Mucosa of descending colon (tissue), 3 donors: ENCODE measurements at regions not wholly inside any gene's neighbourhood (a gene's known extent, or its start where the extent isn't known, plus 50 kb on each side); places are given as distances from the start of the nearest gene placed in this dataset.

Source experiments
- ATAC-seq: fragments of 200-7000 bp; cut with Tn5 transposase; one replicate; pipeline ENCODE4 v1.9.1; 2020; ENCODE audit warnings: mild to moderate bottlenecking, moderate library complexity
- DNase-seq, 3 donors: peaks; one replicate each; pipeline ENCODE4 v3.0.0-alpha.2; 2020
- H3K36me3 ChIP-seq: fragments of 200-600 bp; one replicate; pipeline ENCODE4 v1.8.0; 2021; ENCODE audit warnings: low read depth, mild to moderate bottlenecking
- H3K4me1 ChIP-seq: fragments of 200-600 bp; one replicate; pipeline ENCODE4 v1.8.0; 2021; ENCODE audit warnings: low read depth, mild to moderate bottlenecking
- H3K4me3 ChIP-seq: fragments of 200-600 bp; one replicate; pipeline ENCODE4 v1.8.0; 2021; ENCODE audit warnings: mild to moderate bottlenecking
- H3K9me3 ChIP-seq: fragments of 200-600 bp; one replicate; pipeline ENCODE4 v1.8.0; 2021; ENCODE audit warnings: mild to moderate bottlenecking
- CTCF ChIP-seq: fragments of 200-600 bp; IDR thresholded peaks from one replicate; pipeline ENCODE4 v1.8.0; 2022; ENCODE audit warnings: antibody characterized with exemption, mild to moderate bottlenecking
- intact Hi-C, 2 donors: fragments of 100-400 bp; cut with DNase I in 1 of 2; cut with micrococcal nuclease in 1 of 2; formaldehyde crosslinking; loops; one replicate each; pipeline versions ENCODE4 v1.11.0 to v1.11.1; 2022; cut with DNase I, micrococcal nuclease
- donor health status: DM: no; HTN: no; CAD: no; lungs with moderate emphysema.
- donor health status: DM: no; HTN: no; CAD: no.
- donor health status: DM: no; HTN: yes; CAD: no.

GRCh38 chr12:34206061-34206785 lies 183.9 kb downstream of the ALG10 start:
- intact Hi-C loops, result no loop called here
- H3K4me3 ChIP-seq, result no peak overlapping the region
- DNase-seq (no peak), ATAC-seq (no peak)
- H3K9me3 ChIP-seq, result peaks cover 52% of the 10 kb centered on the region
- H3K36me3 ChIP-seq, result no peaks in the 10 kb centered on the region
- no peaks in the 10 kb centered on the region for H3K4me1 ChIP-seq
- no peak for TF ChIP-seq CTCF

- Histone ChIP-seq H3K4me3 (no peak overlapping the region), H3K9me3 (peaks cover 61% of the 10 kb centered on the region), H3K4me1 (no peaks in the 10 kb centered on the region), H3K36me3 (no peaks in the 10 kb centered on the region)
- no peak for DNase-seq
- TF ChIP-seq CTCF, result no peak
- intact Hi-C loops, result no loop called here
- ATAC-seq, result no peak
These were observed 185.6 kb downstream of the ALG10 start for GRCh38 chr12:34207858-34208257.

- Histone ChIP-seq H3K9me3 (peaks cover 58% of the 10 kb centered on the region), H3K4me3 (no peak overlapping the region), H3K4me1 (no peaks in the 10 kb centered on the region), H3K36me3 (no peaks in the 10 kb centered on the region)
- DNase-seq, result no peak
- intact Hi-C loops, result no loop called here
- no peak for TF ChIP-seq CTCF
- ATAC-seq, result no peak
These were observed 186.3 kb downstream of the ALG10 start for GRCh38 chr12:34208331-34209258.

GRCh38 chr12:34209259-34209835 lies 187.1 kb downstream of the ALG10 start:
- DNase-seq, result no peak
- Histone ChIP-seq H3K36me3 (no peaks in the 10 kb centered on the region), H3K4me1 (no peaks in the 10 kb centered on the region), H3K9me3 (peaks cover 52% of the 10 kb centered on the region), H3K4me3 (no peak overlapping the region)
- no peak for TF ChIP-seq CTCF
- no peak for ATAC-seq
- intact Hi-C loops, result no loop called here

- peaks cover 47% of the 10 kb centered on the region for H3K9me3 ChIP-seq
These were observed 187.9 kb downstream of the ALG10 start for GRCh38 chr12:34210183-34210582.

More at GRCh38 chr12:34210183-34210582, 187.9 kb downstream of the ALG10 start:
- no peaks in the 10 kb centered on the region for H3K36me3 ChIP-seq
- no peak for ATAC-seq
- H3K4me3 ChIP-seq, result no peak overlapping the region
- DNase-seq, result no peak
- intact Hi-C loops, result no loop called here
- H3K4me1 ChIP-seq, result no peaks in the 10 kb centered on the region
- no peak for TF ChIP-seq CTCF
